ENCODE measurements at regions not wholly inside any gene's neighbourhood (a gene's known extent, or its start where the extent isn't known, plus 50 kb on each side); places are given as distances from the start of the nearest gene placed in this dataset.

DNA sequence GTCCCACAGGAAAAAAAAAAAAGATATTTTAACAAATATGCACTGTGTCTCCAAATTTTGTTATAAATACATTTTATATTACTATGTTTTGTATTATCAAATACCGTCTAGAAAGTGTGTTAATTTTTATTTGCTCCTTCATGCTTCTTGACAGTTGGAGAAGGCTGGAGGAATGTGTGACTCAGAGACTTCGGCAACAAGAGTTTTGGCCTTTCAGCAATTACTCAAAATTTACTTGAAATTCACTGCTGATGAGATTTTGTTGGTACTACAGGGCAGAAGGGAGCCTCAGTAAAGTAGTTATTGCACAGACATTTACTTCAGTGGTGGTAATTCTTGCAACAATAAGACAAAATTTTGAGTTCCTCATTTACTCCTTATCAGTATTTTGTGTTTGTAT lies 2164.0 kb downstream of the PCDH7 start:
- intact Hi-C loops (cut with DNase I; ENCODE audit: low total_unique reads) = no loop called here
- Histone ChIP-seq H3K4me3 (no peak overlapping the region), H3K27ac (no peak overlapping the region), H3K4me1 (no peaks in the 10 kb centered on the region), H3K27me3 (no peaks in the 10 kb centered on the region), H3K9me3 (no peaks in the 10 kb centered on the region), H3K36me3 (no peaks in the 10 kb centered on the region)
- 46 to 72% (median 60%) methylated on average over 2 of the region's 2 CpGs for WGBS, 5 donors
- no peak for DNase-seq
- TF ChIP-seq POLR2A (IDR thresholded peaks at IDR 0.05) (no peak), EP300 (IDR thresholded peaks at IDR 0.05) (no peak), POLR2AphosphoS5 (IDR thresholded peaks at IDR 0.05) (no peak)
- TF ChIP-seq, protein P1, sequence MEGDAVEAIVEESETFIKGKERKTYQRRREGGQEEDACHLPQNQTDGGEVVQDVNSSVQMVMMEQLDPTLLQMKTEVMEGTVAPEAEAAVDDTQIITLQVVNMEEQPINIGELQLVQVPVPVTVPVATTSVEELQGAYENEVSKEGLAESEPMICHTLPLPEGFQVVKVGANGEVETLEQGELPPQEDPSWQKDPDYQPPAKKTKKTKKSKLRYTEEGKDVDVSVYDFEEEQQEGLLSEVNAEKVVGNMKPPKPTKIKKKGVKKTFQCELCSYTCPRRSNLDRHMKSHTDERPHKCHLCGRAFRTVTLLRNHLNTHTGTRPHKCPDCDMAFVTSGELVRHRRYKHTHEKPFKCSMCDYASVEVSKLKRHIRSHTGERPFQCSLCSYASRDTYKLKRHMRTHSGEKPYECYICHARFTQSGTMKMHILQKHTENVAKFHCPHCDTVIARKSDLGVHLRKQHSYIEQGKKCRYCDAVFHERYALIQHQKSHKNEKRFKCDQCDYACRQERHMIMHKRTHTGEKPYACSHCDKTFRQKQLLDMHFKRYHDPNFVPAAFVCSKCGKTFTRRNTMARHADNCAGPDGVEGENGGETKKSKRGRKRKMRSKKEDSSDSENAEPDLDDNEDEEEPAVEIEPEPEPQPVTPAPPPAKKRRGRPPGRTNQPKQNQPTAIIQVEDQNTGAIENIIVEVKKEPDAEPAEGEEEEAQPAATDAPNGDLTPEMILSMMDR (IDR thresholded peaks at IDR 0.05) = no peak

DNA sequence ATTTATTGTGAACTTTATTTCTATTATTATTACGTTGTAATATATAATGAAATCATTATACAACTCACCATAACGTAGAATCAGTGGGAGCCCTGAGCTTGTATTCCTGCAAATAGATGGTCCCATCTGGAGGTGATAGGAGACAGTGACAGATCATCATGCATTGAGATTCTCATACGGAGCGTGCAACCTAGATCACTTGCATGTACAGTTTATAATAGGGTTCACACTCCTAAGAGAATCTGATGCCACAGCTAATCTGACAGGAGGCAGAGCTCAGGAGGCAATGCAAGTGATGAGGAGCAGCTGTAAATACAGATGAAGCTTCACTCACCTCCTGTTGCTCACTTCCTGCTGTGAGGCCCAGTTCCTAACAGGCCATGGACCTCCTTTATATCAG lies 2170.2 kb downstream of the PCDH7 start:
- no peak for DNase-seq
- 69 to 85% (median 81%) methylated on average over 4 of the region's 4 CpGs for WGBS, 5 donors
- Histone ChIP-seq H3K4me3 (no peak overlapping the region), H3K36me3 (no peaks in the 10 kb centered on the region), H3K4me1 (no peaks in the 10 kb centered on the region), H3K27ac (no peak overlapping the region), H3K9me3 (peaks cover 0 to 7% (median 0%) of the 10 kb centered on the region in 4 donors), H3K27me3 (no peaks in the 10 kb centered on the region)
- intact Hi-C loops (cut with DNase I; ENCODE audit: low total_unique reads) = no loop called here
- no peak for TF ChIP-seq POLR2A (IDR thresholded peaks at IDR 0.05)
- TF ChIP-seq, protein P1 (IDR thresholded peaks at IDR 0.05) = no peak
- TF ChIP-seq POLR2AphosphoS5 (IDR thresholded peaks at IDR 0.05) = no peak
- no peak for TF ChIP-seq EP300 (IDR thresholded peaks at IDR 0.05)

DNA sequence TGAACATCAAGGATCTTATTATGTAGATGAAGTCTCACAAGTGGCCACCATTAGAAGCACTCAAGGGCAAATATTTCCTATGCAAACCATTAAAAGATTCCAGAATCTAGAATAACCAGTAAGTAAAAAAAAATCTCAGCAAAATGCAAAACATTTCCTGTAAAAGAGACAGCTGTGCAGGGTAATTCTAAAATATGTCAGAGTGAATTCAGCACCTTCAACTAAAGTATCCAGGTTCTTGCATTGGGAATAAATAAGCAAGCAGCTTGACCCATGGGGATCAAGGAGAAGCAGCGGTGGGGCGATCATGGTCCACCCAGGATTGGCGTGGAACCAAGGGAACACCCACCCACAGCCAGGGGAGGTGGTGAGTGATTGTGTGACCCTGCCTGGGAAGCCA lies 2188.9 kb downstream of the PCDH7 start:
- WGBS, 5 donors = 66 to 91% (median 85%) methylated on average over 3 of the region's 3 CpGs
- intact Hi-C loops (cut with DNase I; ENCODE audit: low total_unique reads) = no loop called here

DNA sequence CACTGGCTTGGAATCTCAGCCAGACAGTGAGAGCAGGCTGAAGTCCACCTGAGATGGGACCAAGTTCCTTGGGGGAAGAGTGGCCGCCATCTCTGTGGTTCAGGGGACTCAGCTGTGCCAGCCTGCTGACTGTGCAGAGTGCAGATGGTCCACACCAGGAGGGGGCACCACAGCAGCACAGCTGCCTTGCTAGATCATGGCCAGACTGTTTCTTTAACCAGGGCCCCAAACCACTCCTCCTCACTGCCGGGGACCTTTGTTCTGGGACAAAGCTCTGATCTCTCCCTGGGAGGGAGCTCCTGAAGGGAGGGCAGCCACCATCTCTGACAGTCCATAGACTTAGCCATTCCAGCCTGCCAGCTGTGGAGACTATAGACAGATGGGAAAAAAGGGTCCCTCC lies 2189.6 kb downstream of the PCDH7 start:
- intact Hi-C loops (cut with DNase I; ENCODE audit: low total_unique reads) = no loop called here
- TF ChIP-seq, protein P1 (IDR thresholded peaks at IDR 0.05) = no peak
- TF ChIP-seq POLR2AphosphoS5 (IDR thresholded peaks at IDR 0.05) (no peak), EP300 (IDR thresholded peaks at IDR 0.05) (no peak), POLR2A (IDR thresholded peaks at IDR 0.05) (no peak)
- H3K36me3 ChIP-seq = no peaks in the 10 kb centered on the region
- WGBS, 5 donors = 81 to 93% (median 86%) methylated on average over 2 of the region's 2 CpGs
- H3K4me3 ChIP-seq = no peak overlapping the region
- no peak overlapping the region for H3K27ac ChIP-seq
- DNase-seq = no peak
- no peaks in the 10 kb centered on the region for H3K27me3 ChIP-seq
- no peaks in the 10 kb centered on the region for H3K4me1 ChIP-seq
- peaks cover 0 to 19% (median 11%) of the 10 kb centered on the region in 4 donors for H3K9me3 ChIP-seq

More for the DNA sequence above, 2188.9 kb downstream of the PCDH7 start:
- TF ChIP-seq POLR2AphosphoS5 (IDR thresholded peaks at IDR 0.05) (no peak), POLR2A (IDR thresholded peaks at IDR 0.05) (no peak), EP300 (IDR thresholded peaks at IDR 0.05) (no peak)
- TF ChIP-seq, protein P1 (IDR thresholded peaks at IDR 0.05) = no peak
- H3K27me3 ChIP-seq = no peaks in the 10 kb centered on the region
- H3K4me1 ChIP-seq = no peaks in the 10 kb centered on the region
- no peak overlapping the region for H3K4me3 ChIP-seq
- DNase-seq = no peak
- no peak overlapping the region for H3K27ac ChIP-seq
- no peaks in the 10 kb centered on the region for H3K36me3 ChIP-seq
- peaks cover 0 to 19% (median 9%) of the 10 kb centered on the region in 4 donors for H3K9me3 ChIP-seq

Data from stomach (tissue), 8 donors.